HG03139 (cell line): ENCODE measurements at regions not wholly inside any gene's neighbourhood (a gene's known extent, or its start where the extent isn't known, plus 50 kb on each side); places are given as distances from the start of the nearest gene placed in this dataset.
A peak's percentile ranks its signal among the peaks of the same experiment; 100 is the strongest.

Experiments
- ATAC-seq: cut with Tn5 transposase; IDR thresholded peaks from one replicate; pipeline ENCODE4 v1.9.1; 2021; ENCODE audit not compliant: unreplicated experiment

GRCh38 chr3:24963762-24964625 is 464.1 kb upstream of the RARB start:
- no peak for ATAC-seq

- no peak for ATAC-seq
Observed at GRCh38 chr3:24965706-24966385, 462.2 kb upstream of the RARB start.

GRCh38 chr3:24968036-24968435 is 460.0 kb upstream of the RARB start:
- ATAC-seq: no peak

GRCh38 chr3:24972491-24972890 is 455.6 kb upstream of the RARB start:
- no peak for ATAC-seq

- ATAC-seq: no peak
Observed at GRCh38 chr3:24981309-24981708, 446.8 kb upstream of the RARB start.

GRCh38 chr3:24981924-24982323 is 446.1 kb upstream of the RARB start:
- ATAC-seq: no peak

GRCh38 chr3:24985668-24986067 is 442.4 kb upstream of the RARB start:
- ATAC-seq: no peak

- no peak for ATAC-seq
Observed at GRCh38 chr3:24986612-24987011, 441.5 kb upstream of the RARB start.

- no peak for ATAC-seq
Observed at GRCh38 chr3:24999357-24999756, 428.7 kb upstream of the RARB start.

GRCh38 chr3:25000971-25001591 is 427.0 kb upstream of the RARB start:
- ATAC-seq: no peak

GRCh38 chr3:25002052-25002451 is 426.0 kb upstream of the RARB start:
- ATAC-seq: no peak

- peak; percentile 95 for ATAC-seq
Observed at GRCh38 chr3:25007974-25008658, 419.9 kb upstream of the RARB start.

GRCh38 chr3:25009665-25010064 is 418.4 kb upstream of the RARB start:
- ATAC-seq: no peak

GRCh38 chr3:25015599-25015998 is 412.5 kb upstream of the RARB start:
- ATAC-seq: no peak

- no peak for ATAC-seq
Observed at GRCh38 chr3:25018909-25019308, 409.2 kb upstream of the RARB start.

GRCh38 chr3:25019506-25019905 is 408.6 kb upstream of the RARB start:
- ATAC-seq: no peak

- ATAC-seq: no peak
Observed at GRCh38 chr3:25021816-25022215, 406.2 kb upstream of the RARB start.

GRCh38 chr3:25023876-25024275 is 404.2 kb upstream of the RARB start:
- ATAC-seq: no peak

- no peak for ATAC-seq
Observed at GRCh38 chr3:25025236-25025635, 402.8 kb upstream of the RARB start.

GRCh38 chr3:25027650-25028049 is 400.4 kb upstream of the RARB start:
- no peak for ATAC-seq

- no peak for ATAC-seq
Observed at GRCh38 chr3:25029820-25030219, 398.2 kb upstream of the RARB start.
